SK-N-SH (cell line): ENCODE measurements at regions not wholly inside any gene's neighbourhood (a gene's known extent, or its start where the extent isn't known, plus 50 kb on each side); places are given as distances from the start of the nearest gene placed in this dataset.

Source experiments
- CTCF ChIA-PET: fragments of 300-600, 350-600 bp; formaldehyde crosslinking; extraction: SDS; loops from one replicate; lab custom pipeline; 2021; lab: Yijun Ruan, JAX
- POLR2A ChIA-PET: fragments of 350-600 bp; sonication (Branson Sonifier 250); formaldehyde crosslinking; extraction: SDS; loops from one replicate; lab custom pipeline; 2020; ENCODE audit warnings: antibody characterized with exemption, inconsistent platforms; lab: Yijun Ruan, JAX
- DNase-seq: peaks from one replicate; pipeline ENCODE4 v3.0.0; 2012
- H2AFZ ChIP-seq: fragments of 200-600 bp; sonication (generic); 2 replicates; pipeline ENCODE4 v1.8.1; 2016; ENCODE audit warnings: antibody characterized with exemption, mild to moderate bottlenecking, low read depth
- H3F3A ChIP-seq: fragments of 200-600 bp; sonication (generic); replicated peaks from 2 replicates; pipeline ENCODE3; 2016; ENCODE audit warnings: antibody characterized with exemption, mild to moderate bottlenecking; ENCODE audit not compliant: insufficient read depth
- H3K27ac ChIP-seq, 2 experiments: fragments of 200-500 bp in 1 of 2; fragments of 200-600 bp in 1 of 2; sonication (Bioruptor generic) in 1 of 2; sonication (generic), shearing (Covaris generic) in 1 of 2; 2 replicates each; pipeline versions ENCODE4 v1.5.1 to v1.6.1; 2014 to 2016; ENCODE audit warnings: low read depth in 2 of 2, inconsistent platforms in 1 of 2, low read length in 1 of 2, mild to moderate bottlenecking in 1 of 2, mixed read lengths in 1 of 2
- H3K27me3 ChIP-seq: fragments of 200-600 bp; sonication (generic), shearing (Covaris generic); 2 replicates; pipeline ENCODE4 v1.6.1; 2016; ENCODE audit warnings: mixed run types; ENCODE audit not compliant: insufficient read depth
- H3K36me3 ChIP-seq, 2 experiments: fragments of 200-500 bp in 1 of 2; fragments of 200-600 bp in 1 of 2; sonication (Bioruptor generic) in 1 of 2; sonication (generic) in 1 of 2; replicated peaks in 1 of 2; 2 replicates each; pipeline versions ENCODE3 to v1.5.1; 2014 to 2016; ENCODE audit warnings: low read length in 1 of 2, mild to moderate bottlenecking in 1 of 2; ENCODE audit not compliant: insufficient read depth in 2 of 2, control insufficient read depth in 1 of 2
- H3K4me1 ChIP-seq, 2 experiments: fragments of 200-500 bp in 1 of 2; fragments of 200-600 bp in 1 of 2; sonication (Bioruptor generic) in 1 of 2; sonication (generic), shearing (Covaris generic) in 1 of 2; 2 replicates each; pipeline versions ENCODE4 v1.5.1 to v1.6.1; 2014 to 2016; ENCODE audit warnings: low read depth in 1 of 2, low read length in 1 of 2, mixed run types in 1 of 2; ENCODE audit not compliant: insufficient read depth in 2 of 2, control insufficient read depth in 1 of 2
- H3K4me2 ChIP-seq: fragments of 200-600 bp; sonication (generic), shearing (Covaris generic); 2 replicates; pipeline ENCODE4 v1.6.1; 2017; ENCODE audit warnings: mixed run types
- H3K4me3 ChIP-seq, 2 experiments: fragments of 200-500 bp in 1 of 2; fragments of 200-600 bp in 1 of 2; sonication (Bioruptor generic) in 1 of 2; sonication (generic), shearing (Covaris generic) in 1 of 2; 2 replicates each; pipeline versions ENCODE4 v1.5.1 to v1.8.1; 2014 to 2016; ENCODE audit warnings: low read depth in 2 of 2, inconsistent platforms in 1 of 2, low read length in 1 of 2, mild to moderate bottlenecking in 1 of 2, mixed read lengths in 1 of 2, moderate library complexity in 1 of 2
- H3K79me2 ChIP-seq: fragments of 200-600 bp; sonication (generic); 2 replicates; pipeline ENCODE4 v1.8.1; 2017; ENCODE audit warnings: mild to moderate bottlenecking; ENCODE audit not compliant: insufficient read depth
- H3K9ac ChIP-seq: fragments of 200-600 bp; sonication (generic); 2 replicates; pipeline ENCODE4 v1.6.1; 2017; ENCODE audit warnings: mixed run types
- H3K9me2 ChIP-seq: fragments of 200-600 bp; sonication (generic); 2 replicates; pipeline ENCODE4 v1.6.1; 2017; ENCODE audit warnings: mixed run types
- H3K9me3 ChIP-seq: fragments of 200-600 bp; sonication (generic); 2 replicates; pipeline ENCODE4 v1.6.1; 2017; ENCODE audit warnings: mixed run types, mild to moderate bottlenecking, moderate library complexity
- H4K20me1 ChIP-seq: fragments of 200-600 bp; sonication (generic); 2 replicates; pipeline ENCODE4 v1.6.1; 2017; ENCODE audit warnings: mild to moderate bottlenecking, mixed run types; ENCODE audit not compliant: insufficient read depth
- CHD2 ChIP-seq: fragments of 150-350 bp; IDR thresholded peaks from 2 replicates; pipeline ENCODE4 v1.6.1; 2018; ENCODE audit warnings: low read length; ENCODE audit not compliant: partially characterized antibody
- FOSL2 ChIP-seq: IDR thresholded peaks from 2 replicates; pipeline ENCODE4 v1.4.0; 2012; ENCODE audit warnings: low read depth, mild to moderate bottlenecking, moderate library complexity, borderline replicate concordance
- GABPA ChIP-seq: IDR thresholded peaks from 2 replicates; pipeline ENCODE4 v1.4.0; 2012; ENCODE audit warnings: low read depth, mild to moderate bottlenecking
- JUND ChIP-seq: IDR thresholded peaks from 2 replicates; pipeline ENCODE4 v1.4.0; 2012
- RCOR1 ChIP-seq: fragments of 150-350 bp; IDR thresholded peaks from 2 replicates; pipeline ENCODE4 v1.6.1; 2017; ENCODE audit warnings: antibody characterized with exemption, low read length
- TAF1 ChIP-seq: IDR thresholded peaks from 2 replicates; pipeline ENCODE4 v1.6.1; 2012; ENCODE audit warnings: low read depth, mild to moderate bottlenecking, low read length, moderate library complexity, borderline replicate concordance
- YY1 ChIP-seq: IDR thresholded peaks from 2 replicates; pipeline ENCODE4 v1.4.0; 2012; ENCODE audit warnings: low read depth, mild to moderate bottlenecking
- TF ChIP-seq, protein P1 (sequence below): IDR thresholded peaks from 2 replicates; pipeline ENCODE4; 2012
- TF ChIP-seq, protein P2 (sequence below): fragments of 150-350 bp; IDR thresholded peaks from 2 replicates; pipeline ENCODE4 v1.6.1; 2017; ENCODE audit warnings: antibody characterized with exemption, low read length, low read depth, borderline replicate concordance
- TF ChIP-seq, protein P3 (sequence below): fragments of 200-600 bp; sonication (generic); IDR thresholded peaks from 2 replicates; pipeline ENCODE4 v1.6.1; 2017; ENCODE audit warnings: antibody characterized with exemption, mild to moderate bottlenecking, moderate library complexity
- TF ChIP-seq, protein P4 (sequence below): IDR thresholded peaks from 2 replicates; pipeline ENCODE4 v1.6.1; 2012; ENCODE audit warnings: mild to moderate bottlenecking, low read depth, low read length, moderate library complexity

DNA sequence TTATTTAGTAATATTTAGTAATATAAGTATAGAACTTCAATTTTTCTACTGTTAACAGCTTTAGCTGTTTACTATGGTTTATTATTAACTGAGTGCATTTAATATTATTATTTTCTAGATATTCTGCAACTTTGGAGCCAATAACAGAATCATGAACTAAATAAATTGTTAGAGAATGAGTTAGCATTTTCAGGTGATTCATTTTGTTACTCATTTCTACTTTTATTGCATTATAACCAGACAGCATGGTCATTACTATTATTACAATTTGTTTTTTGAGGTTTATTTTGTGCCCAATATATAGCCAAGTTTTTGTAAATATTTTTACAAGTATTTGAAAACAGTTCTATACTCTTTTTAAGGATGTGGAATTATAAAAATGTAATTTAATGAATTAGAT, 279.6 kb downstream of the SQOR start:
- no peak overlapping the region for H2AFZ ChIP-seq
- H3K4me2 ChIP-seq = no peak overlapping the region
- H3F3A ChIP-seq = no peaks in the 10 kb centered on the region
- no peak for DNase-seq
- H3K9me2 ChIP-seq = no peaks in the 10 kb centered on the region
- no peak overlapping the region for H3K27ac ChIP-seq
- no peak overlapping the region for H3K4me3 ChIP-seq
- no peaks in the 10 kb centered on the region for H4K20me1 ChIP-seq
- H3K9ac ChIP-seq = no peak overlapping the region
- no peaks in the 10 kb centered on the region for H3K36me3 ChIP-seq
- CTCF ChIA-PET = no interaction called here
- H3K27me3 ChIP-seq = no peaks in the 10 kb centered on the region
- POLR2A ChIA-PET = no interaction called here
- H3K9me3 ChIP-seq = no peaks in the 10 kb centered on the region; the same call in 1 of the 2 replicates
- H3K79me2 ChIP-seq = no peaks in the 10 kb centered on the region
- no peak for TF ChIP-seq RCOR1
- TF ChIP-seq GABPA = no peak
- no peak for TF ChIP-seq FOSL2
- TF ChIP-seq TAF1 = no peak
- no peak for TF ChIP-seq CHD2
- TF ChIP-seq, protein P1, sequence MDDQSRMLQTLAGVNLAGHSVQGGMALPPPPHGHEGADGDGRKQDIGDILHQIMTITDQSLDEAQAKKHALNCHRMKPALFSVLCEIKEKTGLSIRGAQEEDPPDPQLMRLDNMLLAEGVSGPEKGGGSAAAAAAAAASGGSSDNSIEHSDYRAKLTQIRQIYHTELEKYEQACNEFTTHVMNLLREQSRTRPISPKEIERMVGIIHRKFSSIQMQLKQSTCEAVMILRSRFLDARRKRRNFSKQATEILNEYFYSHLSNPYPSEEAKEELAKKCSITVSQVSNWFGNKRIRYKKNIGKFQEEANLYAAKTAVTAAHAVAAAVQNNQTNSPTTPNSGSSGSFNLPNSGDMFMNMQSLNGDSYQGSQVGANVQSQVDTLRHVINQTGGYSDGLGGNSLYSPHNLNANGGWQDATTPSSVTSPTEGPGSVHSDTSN = no peak
- no peak for TF ChIP-seq JUND
- TF ChIP-seq, protein P2, sequence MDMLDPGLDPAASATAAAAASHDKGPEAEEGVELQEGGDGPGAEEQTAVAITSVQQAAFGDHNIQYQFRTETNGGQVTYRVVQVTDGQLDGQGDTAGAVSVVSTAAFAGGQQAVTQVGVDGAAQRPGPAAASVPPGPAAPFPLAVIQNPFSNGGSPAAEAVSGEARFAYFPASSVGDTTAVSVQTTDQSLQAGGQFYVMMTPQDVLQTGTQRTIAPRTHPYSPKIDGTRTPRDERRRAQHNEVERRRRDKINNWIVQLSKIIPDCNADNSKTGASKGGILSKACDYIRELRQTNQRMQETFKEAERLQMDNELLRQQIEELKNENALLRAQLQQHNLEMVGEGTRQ = no peak
- TF ChIP-seq YY1 = no peak
- TF ChIP-seq, protein P3, sequence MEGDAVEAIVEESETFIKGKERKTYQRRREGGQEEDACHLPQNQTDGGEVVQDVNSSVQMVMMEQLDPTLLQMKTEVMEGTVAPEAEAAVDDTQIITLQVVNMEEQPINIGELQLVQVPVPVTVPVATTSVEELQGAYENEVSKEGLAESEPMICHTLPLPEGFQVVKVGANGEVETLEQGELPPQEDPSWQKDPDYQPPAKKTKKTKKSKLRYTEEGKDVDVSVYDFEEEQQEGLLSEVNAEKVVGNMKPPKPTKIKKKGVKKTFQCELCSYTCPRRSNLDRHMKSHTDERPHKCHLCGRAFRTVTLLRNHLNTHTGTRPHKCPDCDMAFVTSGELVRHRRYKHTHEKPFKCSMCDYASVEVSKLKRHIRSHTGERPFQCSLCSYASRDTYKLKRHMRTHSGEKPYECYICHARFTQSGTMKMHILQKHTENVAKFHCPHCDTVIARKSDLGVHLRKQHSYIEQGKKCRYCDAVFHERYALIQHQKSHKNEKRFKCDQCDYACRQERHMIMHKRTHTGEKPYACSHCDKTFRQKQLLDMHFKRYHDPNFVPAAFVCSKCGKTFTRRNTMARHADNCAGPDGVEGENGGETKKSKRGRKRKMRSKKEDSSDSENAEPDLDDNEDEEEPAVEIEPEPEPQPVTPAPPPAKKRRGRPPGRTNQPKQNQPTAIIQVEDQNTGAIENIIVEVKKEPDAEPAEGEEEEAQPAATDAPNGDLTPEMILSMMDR = no peak
- TF ChIP-seq, protein P4, sequence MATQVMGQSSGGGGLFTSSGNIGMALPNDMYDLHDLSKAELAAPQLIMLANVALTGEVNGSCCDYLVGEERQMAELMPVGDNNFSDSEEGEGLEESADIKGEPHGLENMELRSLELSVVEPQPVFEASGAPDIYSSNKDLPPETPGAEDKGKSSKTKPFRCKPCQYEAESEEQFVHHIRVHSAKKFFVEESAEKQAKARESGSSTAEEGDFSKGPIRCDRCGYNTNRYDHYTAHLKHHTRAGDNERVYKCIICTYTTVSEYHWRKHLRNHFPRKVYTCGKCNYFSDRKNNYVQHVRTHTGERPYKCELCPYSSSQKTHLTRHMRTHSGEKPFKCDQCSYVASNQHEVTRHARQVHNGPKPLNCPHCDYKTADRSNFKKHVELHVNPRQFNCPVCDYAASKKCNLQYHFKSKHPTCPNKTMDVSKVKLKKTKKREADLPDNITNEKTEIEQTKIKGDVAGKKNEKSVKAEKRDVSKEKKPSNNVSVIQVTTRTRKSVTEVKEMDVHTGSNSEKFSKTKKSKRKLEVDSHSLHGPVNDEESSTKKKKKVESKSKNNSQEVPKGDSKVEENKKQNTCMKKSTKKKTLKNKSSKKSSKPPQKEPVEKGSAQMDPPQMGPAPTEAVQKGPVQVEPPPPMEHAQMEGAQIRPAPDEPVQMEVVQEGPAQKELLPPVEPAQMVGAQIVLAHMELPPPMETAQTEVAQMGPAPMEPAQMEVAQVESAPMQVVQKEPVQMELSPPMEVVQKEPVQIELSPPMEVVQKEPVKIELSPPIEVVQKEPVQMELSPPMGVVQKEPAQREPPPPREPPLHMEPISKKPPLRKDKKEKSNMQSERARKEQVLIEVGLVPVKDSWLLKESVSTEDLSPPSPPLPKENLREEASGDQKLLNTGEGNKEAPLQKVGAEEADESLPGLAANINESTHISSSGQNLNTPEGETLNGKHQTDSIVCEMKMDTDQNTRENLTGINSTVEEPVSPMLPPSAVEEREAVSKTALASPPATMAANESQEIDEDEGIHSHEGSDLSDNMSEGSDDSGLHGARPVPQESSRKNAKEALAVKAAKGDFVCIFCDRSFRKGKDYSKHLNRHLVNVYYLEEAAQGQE = no peak
- no peaks in the 10 kb centered on the region for H3K4me1 ChIP-seq
